K562 (cell line): ENCODE measurements at regions not wholly inside any gene's neighbourhood (a gene's known extent, or its start where the extent isn't known, plus 50 kb on each side); places are given as distances from the start of the nearest gene placed in this dataset.
"Not testable (repeated sequence)": the region's sequence is repeated elsewhere in the genome, so short reads cannot be mapped to it uniquely, and the experiment has no call there.

Experiments
- ATAC-seq: fragments of 200-7000 bp; cut with Tn5 transposase; 3 replicates; pipeline ENCODE4 v1.9.1; 2020; ENCODE audit warnings: moderate library complexity
- BruUV-seq: library from RNA; stranded (reverse); fragments of 400-500 nt; replicated peaks from 2 replicates; lab custom pipeline; 2021; lab: Mats Ljungman, UMichigan
- CTCF ChIA-PET: fragments of 300-600 bp; formaldehyde crosslinking; extraction: SDS; loops from one replicate; lab custom pipeline; 2021; ENCODE audit warnings: low intra/inter-chr PET ratio; lab: Yijun Ruan, JAX
- POLR2A ChIA-PET: fragments of 300-600, 350-650 bp; sonication (Branson Sonifier 250); formaldehyde crosslinking; extraction: SDS; loops from one replicate; lab custom pipeline; 2021; ENCODE audit warnings: antibody characterized with exemption, inconsistent platforms; lab: Yijun Ruan, JAX
- DNase-seq, 4 experiments: peaks; one replicate each; pipeline versions ENCODE4 v3.0.0 to v3.0.0-alpha.2; 2011 to 2018; ENCODE audit warnings: low spot score in 3 of 4, mixed read lengths in 3 of 4; ENCODE audit errors: extremely low read depth in 1 of 4
- FAIRE-seq: peaks from 2 replicates; lab custom pipeline; 2011; peaks lifted over from hg19 to GRCh38; lab: Jason Lieb, UNC
- H2AFZ ChIP-seq: 2 replicates; pipeline ENCODE4 v1.6.0; 2011; ENCODE audit warnings: low read depth, low read length, control low read depth, inconsistent platforms
- H3K27ac ChIP-seq: fragments of 200-600 bp; 3 replicates; pipeline ENCODE4 v1.8.0; 2011; ENCODE audit warnings: low read depth, mild to moderate bottlenecking, control low read depth, inconsistent platforms, low read length, moderate library complexity, mixed read lengths; ENCODE audit errors: extremely low read depth
- H3K27me3 ChIP-seq, 2 experiments: fragments of 300-600 bp in 1 of 2; 2 replicates in 1 of 2; 3 replicates in 1 of 2; pipeline versions ENCODE4 v1.6.0 to v1.8.0; 2011; ENCODE audit warnings: inconsistent platforms in 2 of 2, low read length in 2 of 2, mild to moderate bottlenecking in 1 of 2, mixed read lengths in 1 of 2, moderate library complexity in 1 of 2; ENCODE audit not compliant: control insufficient read depth in 2 of 2, insufficient read depth in 2 of 2
- H3K36me3 ChIP-seq: fragments of 300-600 bp; 3 replicates; pipeline ENCODE4 v1.8.0; 2011; ENCODE audit warnings: mild to moderate bottlenecking, low read length, inconsistent platforms; ENCODE audit not compliant: control insufficient read depth, insufficient read depth
- H3K4me1 ChIP-seq, 2 experiments: fragments of 200-600 bp in 1 of 2; replicated peaks in 1 of 2; 2 replicates in 1 of 2; 3 replicates in 1 of 2; pipeline versions ENCODE4 v1.5.1 to v1.8.0; 2011; ENCODE audit warnings: inconsistent platforms in 2 of 2, low read length in 2 of 2, mild to moderate bottlenecking in 1 of 2, mixed read lengths in 1 of 2, moderate library complexity in 1 of 2; ENCODE audit not compliant: control insufficient read depth in 2 of 2, insufficient read depth in 2 of 2
- H3K4me2 ChIP-seq: 2 replicates; pipeline ENCODE4 v1.6.1; 2011; ENCODE audit warnings: low read length, control low read depth, inconsistent platforms, mixed read lengths; ENCODE audit not compliant: insufficient read depth
- H3K4me3 ChIP-seq: fragments of 200-600 bp; sonication (generic), shearing (Covaris generic); 2 replicates; pipeline ENCODE4 v1.5.1; 2016; ENCODE audit warnings: control low read depth, inconsistent platforms
- H3K79me2 ChIP-seq: fragments of 200-600 bp; 3 replicates; pipeline ENCODE4 v1.8.0; 2011; ENCODE audit warnings: low read length, inconsistent platforms; ENCODE audit not compliant: control insufficient read depth, insufficient read depth
- H3K9ac ChIP-seq, 2 experiments: 2 replicates each; pipeline versions ENCODE4 v1.6.0 to v1.6.1; 2011; ENCODE audit warnings: low read depth in 2 of 2, low read length in 2 of 2, control low read depth in 1 of 2, inconsistent platforms in 1 of 2, mild to moderate bottlenecking in 1 of 2, mixed read lengths in 1 of 2; ENCODE audit not compliant: insufficient read depth in 1 of 2
- H3K9me1 ChIP-seq: one replicate; pipeline ENCODE4 v1.6.0; 2011; ENCODE audit warnings: inconsistent platforms, mild to moderate bottlenecking, low read length, moderate library complexity; ENCODE audit not compliant: control insufficient read depth, insufficient read depth
- H3K9me3 ChIP-seq: replicated peaks from 2 replicates; pipeline ENCODE4 v1.5.1; 2011; ENCODE audit warnings: low read depth, low read length, inconsistent platforms; ENCODE audit not compliant: control insufficient read depth, insufficient read depth
- H4K20me1 ChIP-seq: replicated peaks from 2 replicates; pipeline ENCODE4 v1.6.1; 2011; ENCODE audit warnings: low read length, inconsistent platforms, mixed read lengths; ENCODE audit not compliant: control insufficient read depth, insufficient read depth
- CBX5 ChIP-seq: IDR thresholded peaks from 2 replicates; pipeline ENCODE4 v1.6.1; 2014; ENCODE audit warnings: low read depth, borderline replicate concordance
- SMARCA4 ChIP-seq: fragments of 450-650 bp; IDR thresholded peaks from 2 replicates; pipeline ENCODE4 v1.6.1; 2016
- TRIM28 ChIP-seq: fragments of 450-650 bp; IDR thresholded peaks from 2 replicates; pipeline ENCODE4 v1.6.1; 2017
- ZFP36 ChIP-seq: fragments of 150-350 bp; IDR thresholded peaks from 2 replicates; pipeline ENCODE4 v1.6.1; 2018; ENCODE audit warnings: low read length, low read depth; ENCODE audit not compliant: partially characterized antibody
- ZFPM2 ChIP-seq: fragments of 250-450 bp; sonication (Bioruptor Pico); IDR thresholded peaks from 2 replicates; pipeline ENCODE4 v1.5.1; 2022; ENCODE audit warnings: mild to moderate bottlenecking
- WGBS: fragments of 100-300 bp; shearing (Covaris generic); methylation state at CpG from one replicate; pipeline ENCODE4 v1.1.6; 2016; ENCODE audit warnings: low coverage, mixed read lengths; ENCODE audit not compliant: insufficient coverage; ENCODE audit errors: missing lambda C conversion rate; 5-methylcytosine and 5-hydroxymethylcytosine counted together
- in situ Hi-C: fragments of 300-500 bp; cut with MboI; formaldehyde crosslinking; loops from 4 replicates; pipeline ENCODE4 v1.15.0; 2018; ENCODE audit warnings: inconsistent platforms, mixed read lengths
- intact Hi-C: fragments of 100-400 bp; cut with micrococcal nuclease; formaldehyde crosslinking; loops from 2 replicates; pipeline ENCODE4 v1.14.2; 2022
- TF ChIP-seq, protein P1 (sequence below), 2 experiments: fragments of 450-650 bp in 1 of 2; sonication (generic) in 1 of 2; formaldehyde crosslinking in 1 of 2; IDR thresholded peaks in 1 of 2; conservative IDR thresholded peaks in 1 of 2; 2 replicates each; pipeline versions ENCODE4 v1.6.1 to v1.8.1; 2016 to 2023; ENCODE audit warnings: mild to moderate bottlenecking in 2 of 2, moderate library complexity in 2 of 2, inconsistent platforms in 1 of 2, missing genetic modification reagents in 1 of 2

DNA sequence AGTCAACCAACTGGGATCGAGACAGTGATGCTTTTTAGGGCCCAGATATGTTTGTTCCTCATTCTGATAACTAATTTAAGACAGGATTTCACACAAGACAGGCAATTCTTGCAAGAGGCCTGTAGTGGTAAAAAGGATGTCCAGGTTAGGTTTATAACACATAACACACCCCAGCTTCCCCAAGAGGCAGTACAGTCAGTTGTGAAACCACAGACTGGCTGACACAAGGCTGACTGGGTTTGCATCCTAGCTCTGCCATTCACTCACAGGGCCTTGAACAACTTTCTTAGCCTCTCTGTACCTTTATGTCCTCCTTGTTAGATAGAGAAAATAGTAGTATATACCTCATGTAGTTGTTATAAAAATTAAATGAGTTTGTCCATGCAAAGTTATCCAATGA lies 55.0 kb upstream of the PTH start (continued):
- TF ChIP-seq ZFPM2 (CRISPR knock-in tag) (no peak), SMARCA4 (no peak)

- intact Hi-C loops, POLR2A ChIA-PET, in situ Hi-C loops: not testable (repeated sequence)
Measured at GRCh38 chr11:13546092-13546491, 50.3 kb upstream of the PTH start.

More at GRCh38 chr11:13546092-13546491, 50.3 kb upstream of the PTH start:
- H4K20me1 ChIP-seq, FAIRE-seq, BruUV-seq, H3K27ac ChIP-seq, H3K4me2 ChIP-seq, H3K27me3 ChIP-seq, H3K36me3 ChIP-seq, H3K4me1 ChIP-seq, ATAC-seq, H3K9me1 ChIP-seq, H3K4me3 ChIP-seq, H3K9ac ChIP-seq, H3K9me3 ChIP-seq, H3K79me2 ChIP-seq, DNase-seq, H2AFZ ChIP-seq, CTCF ChIA-PET: not testable (repeated sequence)
- 0% methylated on average over 2 of the region's 2 CpGs for WGBS
- TF ChIP-seq, protein P1, sequence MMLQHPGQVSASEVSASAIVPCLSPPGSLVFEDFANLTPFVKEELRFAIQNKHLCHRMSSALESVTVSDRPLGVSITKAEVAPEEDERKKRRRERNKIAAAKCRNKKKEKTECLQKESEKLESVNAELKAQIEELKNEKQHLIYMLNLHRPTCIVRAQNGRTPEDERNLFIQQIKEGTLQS (IDR thresholded peaks at IDR 0.05) = peak; percentile 49
- TF ChIP-seq, protein P1 (CRISPR knock-in tag; conservative IDR thresholded peaks at IDR 0.05) = not testable (repeated sequence)
- TF ChIP-seq TRIM28 (peak; percentile 27; the same call in 1 of the 2 replicates), ZFP36 (peak; percentile 81), CBX5 (peak; percentile 58; the same call in 1 of the 2 replicates)
